H1 (cell line): ENCODE measurements at regions not wholly inside any gene's neighbourhood (a gene's known extent, or its start where the extent isn't known, plus 50 kb on each side); places are given as distances from the start of the nearest gene placed in this dataset.

ENCODE experiments used
- ATF2 ChIP-seq: IDR thresholded peaks from 2 replicates; pipeline ENCODE4 v1.6.1; 2012; ENCODE audit warnings: low read length, inconsistent platforms
- CHD7 ChIP-seq: fragments of 300-600 bp; sonication (generic); IDR thresholded peaks from 2 replicates; pipeline ENCODE4 v1.7.1; 2012; ENCODE audit warnings: low read length, moderate library complexity, mild to moderate bottlenecking, inconsistent platforms; ENCODE audit not compliant: insufficient replicate concordance
- CREB1 ChIP-seq: IDR thresholded peaks from 2 replicates; pipeline ENCODE4 v1.6.1; 2012; ENCODE audit warnings: inconsistent platforms
- HDAC6 ChIP-seq: IDR thresholded peaks from one replicate; pipeline ENCODE4 v1.7.1; 2012; ENCODE audit warnings: low read depth, mild to moderate bottlenecking, inconsistent platforms, low read length, moderate library complexity
- KDM5A ChIP-seq: fragments of 200-600 bp; IDR thresholded peaks from 2 replicates; pipeline ENCODE4 v1.7.1; 2012; ENCODE audit warnings: mild to moderate bottlenecking, low read length, inconsistent platforms, mixed read lengths
- NANOG ChIP-seq: IDR thresholded peaks from 2 replicates; pipeline ENCODE4 v1.6.1; 2011; ENCODE audit warnings: low read length, low read depth, mild to moderate bottlenecking, inconsistent platforms; ENCODE audit not compliant: insufficient read depth, poor library complexity, severe bottlenecking
- ZNF274 ChIP-seq: IDR thresholded peaks from 2 replicates; pipeline ENCODE4 v1.7.0; 2012; ENCODE audit warnings: low read length, borderline replicate concordance; ENCODE audit errors: extremely low read depth

DNA sequence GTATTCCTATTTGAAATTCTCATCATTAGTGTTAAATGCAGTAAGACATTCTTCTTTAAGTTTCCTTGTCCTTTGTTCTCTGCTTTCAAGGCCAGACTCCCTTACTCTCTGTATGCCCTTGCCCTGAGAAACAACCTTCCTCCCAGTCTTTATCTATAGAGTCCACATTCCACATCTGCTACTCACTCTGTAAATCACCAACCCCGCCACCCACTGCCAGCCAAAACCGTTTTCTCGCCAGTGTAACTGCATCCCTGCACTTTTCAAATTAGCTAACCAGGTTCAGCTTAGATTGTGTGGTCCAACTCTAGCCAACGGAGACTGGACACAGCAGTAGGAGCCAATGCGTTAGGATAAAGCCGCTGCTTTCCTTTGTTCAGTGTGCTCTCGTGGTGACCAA lies 402.4 kb upstream of the PDZRN3 start (continued):
- no peak for TF ChIP-seq CHD7
- no peak for TF ChIP-seq NANOG
- TF ChIP-seq HDAC6 = no peak
- TF ChIP-seq CREB1 = no peak
- no peak for TF ChIP-seq KDM5A
- TF ChIP-seq ATF2 = no peak
- TF ChIP-seq ZNF274 = no peak
